HepG2 (cell line): ENCODE measurements at regions not wholly inside any gene's neighbourhood (a gene's known extent, or its start where the extent isn't known, plus 50 kb on each side); places are given as distances from the start of the nearest gene placed in this dataset.

Experiments used
- CEBPB ChIP-seq: IDR thresholded peaks from 2 replicates; pipeline ENCODE4 v1.6.1; 2011; ENCODE audit warnings: low read depth, low read length, improper control_type of control experiment, borderline replicate concordance
- CENPT ChIP-seq: sonication (generic); formaldehyde crosslinking; IDR thresholded peaks from 2 replicates; pipeline ENCODE4 v1.8.0; 2022; ENCODE audit warnings: low read depth, mild to moderate bottlenecking, moderate library complexity, missing genetic modification reagents
- E2F5 ChIP-seq: sonication (generic); formaldehyde crosslinking; conservative IDR thresholded peaks from 2 replicates; pipeline ENCODE4 v1.4.0; 2020; ENCODE audit warnings: missing genetic modification reagents
- FOXO1 ChIP-seq: sonication (generic); formaldehyde crosslinking; IDR thresholded peaks from 2 replicates; pipeline ENCODE4 v1.4.0; 2020; ENCODE audit warnings: missing genetic modification reagents
- GZF1 ChIP-seq: sonication (generic); formaldehyde crosslinking; IDR thresholded peaks from 2 replicates; pipeline ENCODE4 v1.5.1; 2020; ENCODE audit warnings: mild to moderate bottlenecking, missing genetic modification reagents
- HOXA9 ChIP-seq: sonication (generic); formaldehyde crosslinking; IDR thresholded peaks from 2 replicates; pipeline ENCODE4 v1.8.1; 2022; ENCODE audit warnings: missing genetic modification reagents, mild to moderate bottlenecking, moderate library complexity, borderline replicate concordance
- KDM1A ChIP-seq: IDR thresholded peaks from 2 replicates; pipeline ENCODE4 v1.6.1; 2016; ENCODE audit warnings: missing compliant biosample characterization
- MAZ ChIP-seq, 2 experiments: sonication (generic) in 1 of 2; formaldehyde crosslinking in 1 of 2; IDR thresholded peaks; 2 replicates each; pipeline versions ENCODE4 v1.5.0 to v1.6.1; 2012 to 2020; ENCODE audit warnings: low read depth in 2 of 2, mild to moderate bottlenecking in 2 of 2, borderline replicate concordance in 1 of 2, improper control_type of control experiment in 1 of 2, low read length in 1 of 2, missing genetic modification reagents in 1 of 2, moderate library complexity in 1 of 2
- MEF2D ChIP-seq: sonication (generic); formaldehyde crosslinking; IDR thresholded peaks from 2 replicates; pipeline ENCODE4 v1.5.1; 2020; ENCODE audit warnings: mild to moderate bottlenecking, missing genetic modification reagents
- RFX1 ChIP-seq: fragments of 450-650 bp; IDR thresholded peaks from 2 replicates; pipeline ENCODE4 v1.6.1; 2017
- SOX13 ChIP-seq, 3 experiments: fragments of 450-650 bp in 1 of 3; sonication (generic) in 1 of 3; formaldehyde crosslinking in 1 of 3; IDR thresholded peaks in 2 of 3; conservative IDR thresholded peaks in 1 of 3; 2 replicates each; pipeline versions ENCODE4 v1.5.0 to v1.6.1; 2016 to 2020; ENCODE audit warnings: antibody characterized with exemption in 1 of 3, mild to moderate bottlenecking in 1 of 3, missing compliant biosample characterization in 1 of 3, missing genetic modification reagents in 1 of 3, moderate library complexity in 1 of 3
- TBP ChIP-seq: sonication (generic); formaldehyde crosslinking; IDR thresholded peaks from 2 replicates; pipeline ENCODE4 v1.5.0; 2020; ENCODE audit warnings: missing genetic modification reagents
- ZBTB39 ChIP-seq: sonication (generic); formaldehyde crosslinking; IDR thresholded peaks from 2 replicates; pipeline ENCODE4 v1.5.0; 2020; ENCODE audit warnings: missing genetic modification reagents
- ZNF224 ChIP-seq: sonication (generic); formaldehyde crosslinking; IDR thresholded peaks from 2 replicates; pipeline ENCODE4 v1.5.0; 2020; ENCODE audit warnings: mild to moderate bottlenecking, missing genetic modification reagents
- ZNF615 ChIP-seq: sonication (generic); formaldehyde crosslinking; IDR thresholded peaks from 2 replicates; pipeline ENCODE4 v1.5.0; 2020; ENCODE audit warnings: mild to moderate bottlenecking, missing genetic modification reagents, borderline replicate concordance
- ZNF747 ChIP-seq: sonication (generic); formaldehyde crosslinking; IDR thresholded peaks from 2 replicates; pipeline ENCODE4 v1.8.1; 2023; ENCODE audit warnings: missing genetic modification reagents, mild to moderate bottlenecking, borderline replicate concordance
- TF ChIP-seq, protein P1 (sequence below): sonication (generic); formaldehyde crosslinking; IDR thresholded peaks from 2 replicates; pipeline ENCODE4 v1.9.0; 2021; ENCODE audit warnings: missing genetic modification reagents, borderline replicate concordance
- TF ChIP-seq, protein P2 (sequence below): sonication (generic); formaldehyde crosslinking; IDR thresholded peaks from 2 replicates; pipeline ENCODE4 v1.4.0; 2020; ENCODE audit warnings: mild to moderate bottlenecking, missing genetic modification reagents
- TF ChIP-seq, protein P3 (sequence below): sonication (generic); formaldehyde crosslinking; IDR thresholded peaks from 2 replicates; pipeline ENCODE4 v1.8.1; 2022; ENCODE audit warnings: low read depth, mild to moderate bottlenecking, missing genetic modification reagents

- TF ChIP-seq ZNF224 (CRISPR knock-in tag) = no peak
- no peak for TF ChIP-seq TBP (CRISPR knock-in tag)
- no peak for TF ChIP-seq CEBPB
- no peak for TF ChIP-seq GZF1 (CRISPR knock-in tag)
- TF ChIP-seq, protein P1, sequence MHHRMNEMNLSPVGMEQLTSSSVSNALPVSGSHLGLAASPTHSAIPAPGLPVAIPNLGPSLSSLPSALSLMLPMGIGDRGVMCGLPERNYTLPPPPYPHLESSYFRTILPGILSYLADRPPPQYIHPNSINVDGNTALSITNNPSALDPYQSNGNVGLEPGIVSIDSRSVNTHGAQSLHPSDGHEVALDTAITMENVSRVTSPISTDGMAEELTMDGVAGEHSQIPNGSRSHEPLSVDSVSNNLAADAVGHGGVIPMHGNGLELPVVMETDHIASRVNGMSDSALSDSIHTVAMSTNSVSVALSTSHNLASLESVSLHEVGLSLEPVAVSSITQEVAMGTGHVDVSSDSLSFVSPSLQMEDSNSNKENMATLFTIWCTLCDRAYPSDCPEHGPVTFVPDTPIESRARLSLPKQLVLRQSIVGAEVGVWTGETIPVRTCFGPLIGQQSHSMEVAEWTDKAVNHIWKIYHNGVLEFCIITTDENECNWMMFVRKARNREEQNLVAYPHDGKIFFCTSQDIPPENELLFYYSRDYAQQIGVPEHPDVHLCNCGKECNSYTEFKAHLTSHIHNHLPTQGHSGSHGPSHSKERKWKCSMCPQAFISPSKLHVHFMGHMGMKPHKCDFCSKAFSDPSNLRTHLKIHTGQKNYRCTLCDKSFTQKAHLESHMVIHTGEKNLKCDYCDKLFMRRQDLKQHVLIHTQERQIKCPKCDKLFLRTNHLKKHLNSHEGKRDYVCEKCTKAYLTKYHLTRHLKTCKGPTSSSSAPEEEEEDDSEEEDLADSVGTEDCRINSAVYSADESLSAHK (CRISPR knock-in tag) = no peak
- TF ChIP-seq ZNF747 (CRISPR knock-in tag) = no peak
- TF ChIP-seq KDM1A (CRISPR knock-in tag) = no peak
- TF ChIP-seq ZNF615 (CRISPR knock-in tag) = no peak
- no peak for TF ChIP-seq HOXA9 (CRISPR knock-in tag)
- TF ChIP-seq FOXO1 (CRISPR knock-in tag) = peak; percentile 58
- no peak for TF ChIP-seq CENPT (CRISPR knock-in tag)
- TF ChIP-seq, protein P2, sequence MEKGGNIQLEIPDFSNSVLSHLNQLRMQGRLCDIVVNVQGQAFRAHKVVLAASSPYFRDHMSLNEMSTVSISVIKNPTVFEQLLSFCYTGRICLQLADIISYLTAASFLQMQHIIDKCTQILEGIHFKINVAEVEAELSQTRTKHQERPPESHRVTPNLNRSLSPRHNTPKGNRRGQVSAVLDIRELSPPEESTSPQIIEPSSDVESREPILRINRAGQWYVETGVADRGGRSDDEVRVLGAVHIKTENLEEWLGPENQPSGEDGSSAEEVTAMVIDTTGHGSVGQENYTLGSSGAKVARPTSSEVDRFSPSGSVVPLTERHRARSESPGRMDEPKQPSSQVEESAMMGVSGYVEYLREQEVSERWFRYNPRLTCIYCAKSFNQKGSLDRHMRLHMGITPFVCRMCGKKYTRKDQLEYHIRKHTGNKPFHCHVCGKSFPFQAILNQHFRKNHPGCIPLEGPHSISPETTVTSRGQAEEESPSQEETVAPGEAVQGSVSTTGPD (CRISPR knock-in tag) = 0 out of 2 replicates have a peak, but pooled peaks have one; percentile 23
- TF ChIP-seq E2F5 = no peak
- TF ChIP-seq, protein P3, sequence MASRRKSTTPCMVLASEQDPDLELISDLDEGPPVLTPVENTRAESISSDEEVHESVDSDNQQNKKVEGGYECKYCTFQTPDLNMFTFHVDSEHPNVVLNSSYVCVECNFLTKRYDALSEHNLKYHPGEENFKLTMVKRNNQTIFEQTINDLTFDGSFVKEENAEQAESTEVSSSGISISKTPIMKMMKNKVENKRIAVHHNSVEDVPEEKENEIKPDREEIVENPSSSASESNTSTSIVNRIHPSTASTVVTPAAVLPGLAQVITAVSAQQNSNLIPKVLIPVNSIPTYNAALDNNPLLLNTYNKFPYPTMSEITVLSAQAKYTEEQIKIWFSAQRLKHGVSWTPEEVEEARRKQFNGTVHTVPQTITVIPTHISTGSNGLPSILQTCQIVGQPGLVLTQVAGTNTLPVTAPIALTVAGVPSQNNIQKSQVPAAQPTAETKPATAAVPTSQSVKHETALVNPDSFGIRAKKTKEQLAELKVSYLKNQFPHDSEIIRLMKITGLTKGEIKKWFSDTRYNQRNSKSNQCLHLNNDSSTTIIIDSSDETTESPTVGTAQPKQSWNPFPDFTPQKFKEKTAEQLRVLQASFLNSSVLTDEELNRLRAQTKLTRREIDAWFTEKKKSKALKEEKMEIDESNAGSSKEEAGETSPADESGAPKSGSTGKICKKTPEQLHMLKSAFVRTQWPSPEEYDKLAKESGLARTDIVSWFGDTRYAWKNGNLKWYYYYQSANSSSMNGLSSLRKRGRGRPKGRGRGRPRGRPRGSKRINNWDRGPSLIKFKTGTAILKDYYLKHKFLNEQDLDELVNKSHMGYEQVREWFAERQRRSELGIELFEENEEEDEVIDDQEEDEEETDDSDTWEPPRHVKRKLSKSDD = no peak
- TF ChIP-seq MEF2D (CRISPR knock-in tag) = no peak
- no peak for TF ChIP-seq RFX1
- no peak for TF ChIP-seq ZBTB39 (CRISPR knock-in tag)
- TF ChIP-seq SOX13 (IDR thresholded peaks at IDR 0.05) = no peak
- peak in 1 of 2 experiments; percentile 73; a peak in 2 of 4 replicates for TF ChIP-seq SOX13 (CRISPR knock-in tag; conservative IDR thresholded peaks at IDR 0.05 in 1 of 2, IDR thresholded peaks at IDR 0.05 in 1 of 2)
- no peak for TF ChIP-seq MAZ (IDR thresholded peaks at IDR 0.05; ENCODE audit: borderline replicate concordance, low read depth, low read length)
- no peak for TF ChIP-seq MAZ (CRISPR knock-in tag; IDR thresholded peaks at IDR 0.05; ENCODE audit: low read depth)
Measured at GRCh38 chr5:110017854-110018253, 328.1 kb downstream of the MAN2A1 start (continued).
